ENCODE measurements at regions not wholly inside any gene's neighbourhood (a gene's known extent, or its start where the extent isn't known, plus 50 kb on each side); places are given as distances from the start of the nearest gene placed in this dataset.

DNA sequence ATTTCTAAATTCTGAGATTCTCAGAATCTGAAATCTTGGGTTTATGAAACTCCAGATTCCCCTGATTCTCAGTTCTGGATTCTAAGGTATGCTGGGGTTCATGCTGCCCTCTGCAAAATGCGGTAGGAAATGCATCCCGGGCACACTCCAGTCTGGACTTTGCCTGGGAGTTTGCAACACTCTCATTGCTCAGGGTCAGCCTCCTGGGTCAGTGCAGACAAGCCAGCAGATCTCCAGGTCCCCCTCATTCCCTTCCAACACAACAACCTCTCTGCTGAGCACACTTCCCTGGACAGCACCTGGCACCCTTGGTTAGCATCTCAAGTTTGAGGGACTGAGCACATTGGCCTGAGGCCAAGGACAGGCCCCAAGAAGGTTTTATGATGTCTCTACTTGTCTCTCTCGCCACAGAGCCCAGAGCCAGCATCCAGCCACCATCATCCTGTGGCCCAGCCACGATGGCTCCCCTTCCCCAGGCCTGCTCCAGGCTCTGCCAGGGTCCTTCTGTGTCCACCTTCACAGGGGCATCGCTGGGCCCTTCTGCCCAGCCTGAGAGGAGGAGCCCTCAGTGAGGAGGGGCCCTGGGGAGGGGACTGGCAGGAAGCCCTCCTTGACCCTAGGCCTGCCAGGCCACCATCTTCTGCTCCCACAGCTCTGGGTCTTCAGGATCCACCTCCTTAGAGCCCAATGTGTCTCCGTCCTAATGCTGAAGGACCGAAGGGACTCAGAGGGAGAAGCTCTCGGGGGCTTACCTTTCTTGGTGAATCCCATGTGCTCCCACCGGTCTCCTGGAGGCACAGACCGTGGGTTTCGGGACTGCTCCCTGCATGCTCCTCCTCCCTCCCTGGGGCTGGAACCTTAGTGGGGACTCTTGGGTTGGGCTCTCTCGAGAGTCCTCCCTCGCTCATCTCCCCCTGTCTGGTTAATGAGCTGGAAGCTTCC is 550.7 kb downstream of the PTPRU start:
- no peak for DNase-seq (ENCODE audit: low read depth in 2 of 2)

DNA sequence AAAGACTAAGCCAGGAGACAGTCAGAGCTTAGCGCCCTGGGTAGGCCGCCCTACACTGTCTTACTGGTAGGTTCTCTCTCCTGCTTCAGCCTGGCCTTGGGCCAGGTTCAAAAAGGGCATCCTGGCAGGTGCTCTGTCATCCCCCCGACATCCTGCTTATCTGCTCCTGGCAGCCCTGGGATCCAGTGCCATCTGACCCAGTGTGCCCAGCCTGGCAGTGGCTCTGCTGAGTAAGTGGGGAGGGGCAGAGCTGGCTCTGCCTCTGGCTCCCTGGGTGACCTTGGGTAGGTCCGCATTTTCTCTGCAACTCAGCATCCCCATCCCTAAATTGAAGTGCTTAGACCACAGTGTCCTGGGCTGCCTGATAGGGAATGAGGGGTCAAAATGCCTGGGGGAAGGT is 549.9 kb downstream of the PTPRU start:
- DNase-seq (ENCODE audit: low read depth in 2 of 2) = no peak

DNA sequence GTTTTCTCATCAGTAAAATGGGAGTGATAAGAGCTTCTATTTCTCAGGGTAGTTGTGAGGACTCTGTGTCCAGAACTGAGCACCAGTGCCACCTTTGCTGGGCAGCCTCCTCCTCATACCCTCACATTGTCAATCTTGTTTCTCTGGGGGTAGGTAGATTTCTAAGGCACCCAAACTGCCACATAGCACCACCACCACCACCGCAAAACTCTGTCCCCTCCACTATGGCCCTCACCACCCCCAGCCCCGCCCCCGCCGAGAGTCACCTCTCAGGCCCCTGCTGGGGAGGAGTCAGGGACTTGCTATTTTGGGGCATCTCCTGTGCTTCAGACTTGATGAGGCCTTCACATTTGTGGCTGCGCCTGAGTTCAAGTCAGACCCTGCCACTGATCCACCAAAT is 549.2 kb downstream of the PTPRU start:
- DNase-seq (ENCODE audit: low read depth in 2 of 2) = no peak

DNA sequence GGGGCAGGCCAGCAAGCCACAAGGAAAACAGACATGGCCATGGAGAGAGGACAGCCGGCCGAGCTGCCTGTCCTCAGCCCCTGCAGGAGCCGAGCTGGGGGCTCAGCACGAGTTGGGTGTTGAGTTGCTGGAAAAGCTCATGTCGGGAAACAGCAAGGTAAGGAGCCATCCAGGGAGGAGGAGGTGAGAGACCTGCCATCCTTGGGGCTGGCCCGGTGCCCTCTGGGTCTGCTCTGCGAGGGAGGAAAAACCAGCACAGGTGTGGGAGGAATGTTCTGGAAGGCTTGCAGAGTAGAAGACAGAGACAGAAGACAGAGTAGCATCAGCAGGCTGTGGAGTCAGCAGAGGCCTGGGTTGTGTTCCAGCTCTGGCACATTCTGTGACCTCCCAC is 548.8 kb downstream of the PTPRU start:
- DNase-seq (ENCODE audit: low read depth in 2 of 2) = no peak

DNA sequence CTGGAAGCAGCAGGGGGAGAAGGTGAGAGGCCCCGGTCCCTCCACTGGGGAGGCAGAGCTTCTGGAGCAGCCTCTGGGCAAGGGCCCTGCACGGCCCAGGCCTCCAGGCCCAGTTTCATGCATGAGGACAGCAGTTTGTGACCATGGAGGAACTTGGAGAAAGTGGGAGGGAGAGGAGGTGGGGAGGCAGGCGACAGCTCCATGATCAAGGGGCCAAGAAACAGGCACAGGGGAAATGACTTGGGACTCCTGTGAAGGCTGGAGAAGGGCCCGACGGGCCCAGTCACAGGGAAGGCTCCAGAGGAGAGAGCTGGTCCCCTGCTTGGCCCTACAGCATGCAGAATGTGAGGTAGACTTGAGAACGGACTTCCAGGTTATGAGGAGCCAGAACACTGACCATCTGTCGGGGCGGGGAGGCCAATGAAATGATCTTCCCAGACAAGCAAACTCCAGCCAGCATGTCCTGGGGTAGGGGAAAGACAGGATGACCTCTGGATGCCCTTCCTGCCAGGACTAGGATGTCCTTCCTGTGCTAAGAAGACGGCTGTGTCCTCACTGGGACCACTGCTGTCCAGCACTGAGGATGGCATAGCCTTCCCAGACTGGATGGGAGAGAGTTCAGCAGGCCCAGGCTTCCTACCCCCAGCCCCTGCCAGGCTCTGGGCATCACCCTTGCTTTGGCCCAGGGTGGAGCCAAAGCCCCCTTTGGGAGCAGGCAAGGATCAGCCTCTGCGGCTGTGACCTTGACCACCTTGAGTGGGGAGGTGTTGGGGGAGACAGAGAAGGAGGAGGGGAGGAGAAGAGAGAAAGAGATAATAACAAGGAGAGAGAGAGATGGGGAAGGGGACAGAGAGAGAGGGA is 548.2 kb downstream of the PTPRU start:
- no peak for DNase-seq (ENCODE audit: low read depth in 2 of 2)

DNA sequence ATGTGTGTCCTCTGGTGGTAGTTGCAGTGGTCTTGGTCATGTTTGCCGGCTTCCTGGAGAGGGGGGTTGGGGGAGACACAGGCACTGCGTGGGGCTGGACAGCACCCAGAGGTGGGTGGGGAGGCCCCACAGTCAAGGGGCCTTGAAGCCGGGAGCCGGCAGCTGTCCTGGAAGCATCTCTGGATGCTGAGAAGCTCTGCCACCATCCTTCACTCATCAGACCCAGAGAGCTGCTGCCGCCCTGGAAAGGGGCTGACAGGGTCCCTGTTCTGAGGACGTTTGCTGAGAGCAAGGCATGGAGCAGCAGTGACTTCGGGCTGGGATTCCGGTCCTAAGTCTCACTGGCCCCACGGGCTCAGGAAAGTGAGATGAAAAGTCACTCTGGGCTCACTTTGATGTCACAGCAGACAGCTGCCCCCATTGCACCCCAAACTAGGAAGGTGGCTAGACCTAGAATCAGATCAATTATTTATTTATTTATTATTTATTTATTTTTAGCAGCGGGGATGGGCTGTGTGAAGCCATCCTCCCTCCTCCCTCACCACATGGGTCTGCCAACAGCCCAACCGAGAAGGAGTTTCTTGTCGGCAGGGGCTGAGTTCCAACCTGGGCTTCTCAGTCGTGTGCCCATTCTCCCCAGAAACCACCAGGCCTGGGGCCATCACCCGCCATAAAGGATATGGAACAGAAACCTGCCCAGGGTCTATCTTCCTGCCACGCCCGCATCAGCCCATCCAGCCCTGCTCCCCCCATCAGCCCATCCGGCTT is 547.4 kb downstream of the PTPRU start:
- DNase-seq (ENCODE audit: low read depth in 2 of 2) = no peak

DNA sequence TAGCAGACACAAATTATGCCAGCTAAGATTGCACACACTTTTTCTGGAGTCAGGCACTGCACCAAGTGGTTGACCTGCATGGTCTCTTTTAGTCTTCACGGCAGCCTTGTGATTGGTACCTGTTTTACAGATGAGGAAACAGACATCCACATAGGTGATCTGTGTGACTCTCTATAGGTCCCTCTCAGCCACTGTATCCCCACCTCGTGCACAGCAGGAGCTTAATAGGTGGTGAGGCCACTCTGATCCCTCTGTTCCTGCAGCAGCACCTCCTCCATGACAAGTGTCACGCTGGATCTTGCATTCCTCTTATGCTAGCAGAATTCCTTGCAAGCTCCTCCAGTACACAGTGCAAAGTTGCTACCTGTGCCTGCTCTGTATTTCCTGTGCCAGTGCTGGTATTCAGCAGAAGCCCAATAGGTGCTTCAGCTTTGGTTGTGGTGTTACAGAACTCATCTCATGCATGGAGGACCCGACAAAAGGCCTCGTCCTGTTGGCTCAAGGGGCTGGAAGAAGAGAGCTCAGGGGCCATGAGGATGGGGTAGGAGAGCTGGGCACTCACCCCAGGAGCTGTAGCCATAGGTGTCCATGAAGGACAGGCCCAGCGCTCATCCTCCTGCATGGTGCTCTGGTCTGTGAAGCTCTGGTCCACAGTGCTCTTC is 546.7 kb downstream of the PTPRU start:
- DNase-seq (ENCODE audit: low read depth in 2 of 2) = no peak

DNA sequence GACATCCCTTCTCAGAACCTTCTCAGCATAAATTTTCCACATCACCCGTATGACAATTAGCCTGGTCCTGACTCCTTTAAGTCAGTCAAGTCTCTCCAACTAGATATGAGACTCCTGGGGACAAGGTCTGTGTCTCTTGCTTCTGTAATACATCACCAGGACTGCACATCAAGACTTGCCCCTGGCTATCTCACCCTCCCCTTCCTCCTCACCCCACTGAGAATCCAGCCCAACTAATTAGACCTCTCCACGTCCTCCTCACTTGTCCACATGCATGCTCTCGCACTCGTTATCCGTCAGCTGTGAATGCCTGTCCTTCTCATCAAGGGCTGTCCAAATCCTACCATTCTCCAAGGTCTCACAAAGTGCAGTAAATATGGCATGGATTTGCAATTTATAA is 542.8 kb downstream of the PTPRU start:
- DNase-seq (ENCODE audit: low read depth in 2 of 2) = no peak

DNA sequence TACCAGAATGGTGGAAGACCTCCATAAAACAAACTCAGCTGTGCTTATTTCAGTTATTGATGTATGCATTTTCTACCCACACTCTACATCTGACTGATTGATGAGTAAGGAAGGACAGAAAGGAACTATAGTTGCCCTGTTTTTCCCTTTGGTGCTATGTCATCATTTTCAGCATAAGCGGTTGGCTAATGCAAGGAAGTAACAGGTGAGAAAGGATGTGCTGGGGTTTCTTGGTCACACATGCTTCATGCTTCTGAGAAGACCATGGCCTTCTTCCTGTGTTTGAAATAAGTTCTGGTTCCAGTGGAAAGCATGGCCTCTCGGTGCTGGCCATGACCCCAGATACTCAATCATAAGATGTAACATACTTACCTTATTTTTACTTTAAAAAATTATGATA is 541.2 kb downstream of the PTPRU start:
- DNase-seq (ENCODE audit: low read depth in 2 of 2) = no peak

DNA sequence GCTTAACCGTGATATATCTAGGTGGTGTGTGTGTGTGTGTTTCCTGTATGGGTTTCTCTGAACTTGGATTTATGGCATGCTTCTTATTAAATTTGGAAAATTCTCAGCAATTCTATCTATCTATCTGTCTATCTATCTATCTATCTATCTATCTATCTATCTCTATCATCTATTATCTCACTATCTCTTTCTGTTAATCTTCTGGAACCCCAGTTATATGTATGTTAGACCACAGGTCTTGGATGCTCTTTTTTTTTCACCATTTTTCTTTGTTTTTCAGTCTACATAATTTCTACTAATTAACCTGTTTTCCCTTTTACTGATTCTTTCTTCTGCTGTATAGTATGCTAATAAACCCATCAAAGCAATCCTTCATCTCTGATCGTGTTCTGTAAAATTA is 538.0 kb downstream of the PTPRU start:
- no peak for DNase-seq (ENCODE audit: low read depth in 2 of 2)

DNA sequence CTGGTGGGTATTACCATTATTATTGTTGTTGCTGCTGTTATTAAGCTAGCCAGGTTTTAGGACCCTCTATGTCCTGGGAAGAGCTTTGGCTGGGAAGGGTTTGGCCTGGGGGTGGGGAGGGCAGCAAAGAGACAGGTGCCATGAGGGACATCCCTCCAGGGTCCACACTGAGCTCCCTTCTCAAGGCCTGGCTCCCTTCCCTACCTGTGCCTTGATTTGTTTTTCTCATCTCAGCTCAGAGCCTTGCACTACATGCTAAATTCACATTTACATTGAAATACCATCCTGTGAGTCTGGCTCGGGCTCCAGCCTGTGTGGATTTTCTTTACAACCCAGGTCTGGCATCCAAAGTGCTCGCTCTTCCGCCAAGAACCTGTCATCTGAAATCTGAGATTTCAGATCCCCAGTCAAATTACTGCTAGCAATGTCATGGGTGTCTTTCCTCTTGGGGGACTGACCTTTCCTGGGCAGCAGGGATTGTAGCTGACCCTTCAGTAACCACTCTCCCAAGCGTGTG is 536.3 kb downstream of the PTPRU start:
- DNase-seq (ENCODE audit: low read depth in 2 of 2) = no peak

DNA sequence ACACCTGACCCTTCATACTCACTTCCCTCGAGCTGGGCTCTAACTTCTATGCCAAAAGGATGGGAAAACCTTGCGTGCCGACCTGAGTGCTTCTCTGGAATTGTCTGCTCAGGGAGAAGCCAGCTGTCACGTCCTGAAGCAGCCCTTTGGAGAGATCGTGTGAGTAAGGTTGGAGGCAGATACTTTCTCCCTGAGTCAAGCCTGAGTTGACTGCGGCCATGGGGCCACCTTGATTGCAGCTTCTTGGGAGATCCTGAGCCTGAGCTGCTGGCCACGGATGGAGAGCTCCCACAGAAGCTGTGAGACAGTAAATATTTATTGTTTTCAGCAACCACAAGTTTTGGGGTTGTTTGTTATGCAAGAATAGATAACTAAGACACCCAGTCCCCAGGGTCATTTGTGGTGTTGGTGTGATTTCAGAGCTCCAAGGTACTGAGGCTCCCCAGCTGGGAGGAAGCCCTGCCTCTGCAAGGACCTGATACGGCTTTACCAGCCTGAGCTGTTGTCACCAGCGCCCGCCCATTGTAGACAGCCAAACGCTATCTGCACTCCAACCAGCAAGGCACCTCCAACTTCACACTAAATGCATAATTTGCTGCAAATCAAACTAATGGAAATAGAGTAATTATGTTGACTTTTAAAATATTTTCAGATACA is 531.6 kb downstream of the PTPRU start:
- no peak for DNase-seq (ENCODE audit: low read depth in 2 of 2)

DNA sequence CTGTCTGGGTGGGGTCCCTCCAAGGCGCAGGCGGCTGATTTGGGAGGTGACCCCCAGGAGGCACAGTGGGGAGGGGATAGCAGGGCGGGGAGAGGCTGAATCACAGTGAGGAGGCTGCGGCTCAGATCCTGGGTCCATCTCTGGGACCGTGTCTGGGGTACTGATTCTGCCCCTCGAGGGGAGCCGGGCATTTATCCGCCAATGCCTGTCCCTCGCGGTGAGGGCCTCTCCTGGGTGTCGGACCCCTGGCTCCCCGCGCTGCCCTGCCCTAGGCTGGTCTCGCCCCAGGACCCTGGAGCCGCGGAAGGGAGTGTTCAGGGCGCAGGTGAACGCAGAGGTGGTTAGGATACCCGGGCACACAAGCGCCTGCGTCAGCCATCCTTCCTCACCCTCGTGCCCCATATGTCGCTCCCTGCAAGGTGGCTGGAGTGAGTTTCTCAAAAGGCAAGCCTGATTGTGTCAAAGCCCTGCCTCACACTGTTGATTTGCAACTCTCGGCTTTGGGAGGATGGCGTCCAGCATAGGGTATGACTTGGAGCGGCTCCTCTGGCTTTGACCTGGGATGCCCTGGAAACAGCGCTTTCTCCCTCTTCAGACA is 530.9 kb downstream of the PTPRU start:
- DNase-seq (ENCODE audit: low read depth in 2 of 2) = no peak

DNA sequence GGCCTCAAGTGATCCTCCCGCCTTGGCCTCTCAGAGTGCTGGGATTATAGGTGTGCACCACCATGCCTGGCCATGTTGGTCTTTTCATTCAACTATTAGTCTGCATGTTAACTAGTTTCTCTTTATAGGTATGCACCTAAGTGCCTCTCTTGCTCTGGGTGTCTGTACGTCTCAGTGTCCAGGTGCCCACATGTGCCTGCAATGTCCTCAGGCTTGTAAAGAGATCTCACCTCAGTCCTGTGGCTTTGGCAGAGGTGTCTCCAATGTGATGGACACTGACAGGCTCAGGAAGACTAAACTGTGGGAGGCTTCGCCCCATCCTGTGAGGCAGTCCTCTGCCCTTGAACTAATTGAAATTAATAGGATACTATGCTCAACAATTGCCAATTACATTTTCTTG is 526.3 kb downstream of the PTPRU start:
- DNase-seq (ENCODE audit: low read depth in 2 of 2) = no peak

DNA sequence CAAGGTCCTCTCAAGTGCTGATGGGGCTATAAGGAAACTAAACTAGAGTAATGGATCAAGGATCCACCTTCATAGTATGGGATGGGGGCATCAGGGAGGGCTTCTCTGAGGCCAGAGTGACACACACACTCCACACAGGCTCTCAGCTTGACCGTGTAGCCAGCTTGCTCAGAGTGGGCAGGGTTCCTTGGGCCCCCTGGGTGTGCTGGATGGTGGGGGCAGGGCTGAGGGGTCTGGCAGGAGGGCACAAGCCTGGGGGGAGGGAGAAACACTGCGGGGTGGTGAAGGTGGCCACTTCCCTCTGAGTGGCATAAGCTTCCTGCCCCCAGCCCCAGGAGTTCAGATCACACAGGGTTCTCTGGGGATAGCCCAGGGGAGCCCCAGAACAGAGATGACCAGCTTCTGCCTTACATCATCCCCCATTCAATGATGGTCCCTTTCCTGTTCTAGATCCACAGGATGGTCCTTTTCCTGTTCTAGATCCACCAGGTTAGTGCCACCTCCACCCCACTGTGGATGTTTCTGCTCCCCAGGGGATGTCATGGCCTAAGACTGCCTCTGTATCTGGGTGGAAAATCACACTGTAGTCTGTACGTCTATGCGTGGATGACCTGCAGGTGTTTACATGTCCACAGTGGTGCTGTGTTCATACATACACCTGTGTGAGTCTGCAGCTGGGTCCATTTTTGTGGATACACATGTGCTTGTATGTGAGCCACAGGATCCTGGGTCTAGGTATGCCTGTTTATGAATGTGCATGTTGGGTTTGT is 525.0 kb downstream of the PTPRU start:
- DNase-seq (ENCODE audit: low read depth in 2 of 2) = no peak

DNA sequence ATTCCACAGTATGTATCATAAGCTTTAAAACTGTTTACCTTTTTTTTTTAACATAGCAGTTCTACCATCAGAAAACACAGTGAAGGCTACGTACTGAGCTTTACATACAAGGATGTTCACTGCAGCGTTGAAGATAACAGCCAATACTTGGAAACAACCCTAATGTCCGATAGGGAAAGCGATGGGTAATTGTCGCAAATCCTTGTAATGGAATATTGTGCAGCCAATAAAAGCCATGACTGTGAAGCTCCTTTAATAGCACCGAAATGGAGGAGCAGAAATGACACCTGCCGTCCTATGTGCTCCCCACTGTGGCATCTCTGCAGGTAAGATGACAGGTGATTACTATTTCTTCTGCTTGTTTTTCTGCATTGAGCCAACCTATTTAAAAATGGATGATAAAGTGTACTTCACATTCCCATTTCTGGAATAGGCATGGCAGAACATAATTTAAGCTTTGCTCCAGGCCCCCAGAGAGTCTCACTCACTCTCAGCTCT is 523.8 kb downstream of the PTPRU start:
- DNase-seq (ENCODE audit: low read depth in 2 of 2) = no peak

DNA sequence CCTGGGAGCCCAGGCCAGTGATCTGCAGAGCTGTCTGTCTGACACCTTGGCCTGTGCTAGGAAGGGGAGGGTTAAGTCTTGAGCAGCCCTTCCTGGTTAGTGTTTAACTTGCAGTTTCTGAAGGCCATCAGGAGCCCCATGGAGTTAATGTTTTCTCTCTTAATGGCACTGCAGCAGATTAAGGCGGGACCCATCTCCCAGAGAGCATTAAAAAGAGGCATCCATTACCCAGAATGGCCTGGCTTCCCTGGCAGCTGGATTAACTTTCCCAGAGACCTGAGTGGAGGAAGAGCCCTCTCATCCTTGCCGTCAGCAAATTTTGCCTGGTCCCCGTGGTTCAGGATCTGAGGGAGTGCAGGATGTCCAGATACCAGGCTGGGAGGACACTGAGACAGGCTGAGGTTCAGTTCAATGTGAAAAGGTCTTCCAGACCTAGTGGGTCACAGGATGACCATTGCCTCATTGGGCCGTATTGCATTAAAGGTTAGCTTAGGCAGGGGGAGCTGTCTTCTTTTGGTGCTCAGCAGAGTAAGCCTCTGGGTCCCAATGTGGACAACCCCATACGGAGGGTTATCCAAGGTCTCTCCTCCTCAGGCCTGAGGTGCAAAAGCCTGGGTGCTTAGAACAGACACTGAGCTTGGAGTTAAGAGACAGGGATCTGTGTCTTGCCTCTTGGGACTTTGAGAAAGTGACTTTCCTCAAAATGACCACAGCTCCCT is 522.6 kb downstream of the PTPRU start:
- DNase-seq (ENCODE audit: low read depth in 2 of 2) = no peak

All from lung microvascular endothelial cell (primary cell).